Right lobe of liver (tissue), 4 donors: ENCODE measurements at regions not wholly inside any gene's neighbourhood (a gene's known extent, or its start where the extent isn't known, plus 50 kb on each side); places are given as distances from the start of the nearest gene placed in this dataset.

Experiments used
- CTCF ChIP-seq, 4 donors: fragments of 200-600 bp in 3 of 4; fragments of 450-650 bp in 1 of 4; IDR thresholded peaks; one replicate each; pipeline versions ENCODE4 v1.5.1 to v1.8.0; 2016 to 2022; ENCODE audit warnings: antibody characterized with exemption in 4 of 4, mild to moderate bottlenecking in 2 of 4
- POLR2A ChIP-seq: fragments of 450-650 bp; IDR thresholded peaks from one replicate; pipeline ENCODE4 v1.6.1; 2017; ENCODE audit warnings: antibody characterized with exemption, mild to moderate bottlenecking
- donor health status: DM: no; HTN: no; CAD: no.
- donor health status: DM: no; HTN: no; CAD: no.
- donor health status: DM: no; HTN: yes; CAD: no.

- no peak for TF ChIP-seq CTCF (IDR thresholded peaks at IDR 0.05)
- TF ChIP-seq POLR2A: no peak
Measured at GRCh38 chr18:10113121-10114022, 199.6 kb downstream of the VAPA start.
